ENCODE measurements at regions not wholly inside any gene's neighbourhood (a gene's known extent, or its start where the extent isn't known, plus 50 kb on each side); places are given as distances from the start of the nearest gene placed in this dataset.
"Not testable (repeated sequence)": the region's sequence is repeated elsewhere in the genome, so short reads cannot be mapped to it uniquely, and the experiment has no call there.

DNA sequence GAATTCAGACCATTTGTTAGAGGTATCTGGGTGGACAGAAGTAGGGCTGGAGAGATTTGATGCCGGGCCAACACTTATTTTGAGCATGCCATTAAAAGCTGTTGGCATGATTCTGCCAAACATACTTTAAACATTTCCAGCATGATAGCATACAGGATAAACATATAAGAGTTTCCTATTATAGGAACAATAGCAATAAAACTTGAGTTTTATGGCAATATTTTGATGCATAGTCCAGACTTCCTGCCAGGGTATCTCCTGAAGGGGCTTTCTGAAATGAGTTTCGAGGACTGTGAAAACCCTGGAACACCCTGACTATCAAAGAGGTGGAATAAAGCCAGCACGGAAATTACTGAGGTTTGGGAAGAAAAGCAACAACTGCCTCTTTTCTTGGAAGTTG lies 1398.0 kb upstream of the NXPH2 start:
- no peak for DNase-seq

DNA sequence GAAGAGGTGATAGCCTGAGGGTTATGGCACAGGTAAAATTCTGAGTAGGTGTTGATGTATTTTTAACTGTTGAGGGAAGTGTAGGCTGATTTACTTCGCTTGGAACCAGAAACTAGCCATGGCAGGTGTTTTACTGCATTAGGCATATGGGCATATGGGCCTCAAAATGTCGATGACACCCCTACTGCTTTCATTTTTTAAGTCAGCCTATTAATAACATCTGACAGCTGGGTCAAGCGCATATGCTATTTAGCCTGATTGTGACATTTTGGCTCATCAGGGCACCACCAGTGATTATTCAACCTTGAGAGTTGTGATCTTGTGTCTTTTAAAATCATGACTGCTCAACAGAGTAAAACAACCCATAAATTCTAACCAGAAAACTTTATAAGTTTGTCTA lies 1396.9 kb upstream of the NXPH2 start:
- DNase-seq = no peak

DNA sequence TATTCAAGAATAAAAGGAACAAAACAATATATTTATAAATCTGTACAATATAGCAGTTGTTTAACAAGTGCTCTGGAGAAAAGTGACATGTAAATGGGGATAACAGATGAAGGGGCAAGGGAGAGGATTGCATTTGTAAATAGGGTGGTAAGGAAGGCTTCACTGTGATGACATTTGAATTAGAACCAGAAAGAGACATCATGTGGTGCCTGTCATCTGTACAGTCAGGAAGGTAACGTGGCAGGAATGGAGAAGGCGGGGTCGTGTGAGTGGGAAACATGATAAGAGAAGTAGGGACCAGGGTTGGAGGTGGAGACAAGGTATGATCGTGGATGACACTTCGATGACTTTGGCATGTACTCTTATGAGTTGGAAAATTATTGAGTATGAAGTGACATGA lies 1393.6 kb upstream of the NXPH2 start:
- DNase-seq = no peak

DNA sequence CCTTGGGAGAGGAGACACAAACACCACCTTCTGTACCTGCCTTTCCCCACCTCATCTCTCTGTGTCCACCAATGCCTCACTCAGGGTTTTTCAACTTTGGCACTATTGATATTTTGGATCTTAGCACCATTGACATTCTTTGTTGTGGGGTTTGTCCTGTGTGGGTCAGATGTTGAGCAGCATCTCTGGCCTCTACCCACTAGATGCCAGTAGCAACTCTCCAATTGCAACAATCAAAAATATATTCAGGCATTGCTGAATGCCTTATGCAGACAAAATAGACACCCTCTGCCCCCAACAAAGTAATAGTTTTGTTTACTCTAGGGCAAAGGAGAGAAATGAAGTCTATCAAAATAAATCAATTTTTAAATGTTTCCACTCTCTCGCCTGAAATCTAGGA lies 1384.3 kb upstream of the NXPH2 start:
- DNase-seq = no peak

DNA sequence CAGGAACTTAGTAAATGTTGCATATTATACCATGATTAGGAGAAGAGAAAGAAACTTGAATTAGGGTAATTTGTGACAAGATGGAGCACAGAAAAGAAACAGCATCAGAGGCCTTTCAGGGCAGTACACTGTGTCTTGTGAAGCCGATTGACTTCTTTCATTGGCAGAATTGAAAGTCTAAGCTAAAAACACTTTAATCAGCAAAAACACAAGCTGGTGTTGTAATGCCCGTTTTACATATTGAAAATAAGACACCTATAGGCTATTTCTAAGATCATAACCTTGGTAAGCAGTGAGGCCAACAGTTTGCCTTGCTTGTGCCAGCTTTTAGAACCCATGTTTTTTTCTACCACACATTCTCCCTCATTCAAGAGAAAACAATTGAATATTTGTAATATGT lies 1378.1 kb upstream of the NXPH2 start:
- no peak for DNase-seq

DNA sequence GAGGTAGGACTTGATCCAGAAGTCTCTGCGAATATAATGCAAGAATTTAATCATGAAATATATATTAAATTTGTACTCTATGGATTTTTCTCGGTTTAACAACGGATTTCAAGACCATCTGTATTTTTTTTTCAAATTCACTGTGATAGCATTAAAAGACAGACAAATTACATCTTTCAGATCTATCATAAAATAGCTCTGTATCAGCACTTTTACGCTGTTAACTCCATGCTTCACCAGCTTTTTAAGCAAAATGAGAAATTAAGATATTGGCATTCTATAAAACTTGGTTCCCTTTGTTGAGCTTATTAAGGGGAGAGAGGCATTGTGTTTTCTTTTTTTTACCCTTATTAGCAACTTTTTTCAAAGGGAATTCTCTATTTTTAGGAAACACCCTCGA lies 1377.6 kb upstream of the NXPH2 start:
- no peak for DNase-seq

DNA sequence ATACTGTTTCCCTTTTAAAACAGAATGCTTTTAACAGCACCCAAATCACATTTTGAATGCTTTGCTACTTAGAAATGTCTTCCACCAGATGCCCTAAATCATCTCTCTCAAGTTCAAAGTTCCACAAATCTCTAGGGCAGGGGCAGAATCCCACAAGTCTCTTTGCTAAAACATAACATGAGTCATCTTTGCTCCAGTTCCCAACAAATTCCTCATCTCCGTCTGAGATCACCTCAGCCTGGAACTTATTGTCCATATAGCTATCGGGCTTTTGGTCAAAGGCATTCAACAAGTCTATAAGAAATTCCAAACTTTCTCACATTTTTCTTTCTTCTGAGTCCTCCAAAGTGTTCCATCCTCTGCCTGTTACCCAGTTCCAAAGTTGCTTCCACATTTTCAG lies 1374.5 kb upstream of the NXPH2 start:
- DNase-seq = no peak

DNA sequence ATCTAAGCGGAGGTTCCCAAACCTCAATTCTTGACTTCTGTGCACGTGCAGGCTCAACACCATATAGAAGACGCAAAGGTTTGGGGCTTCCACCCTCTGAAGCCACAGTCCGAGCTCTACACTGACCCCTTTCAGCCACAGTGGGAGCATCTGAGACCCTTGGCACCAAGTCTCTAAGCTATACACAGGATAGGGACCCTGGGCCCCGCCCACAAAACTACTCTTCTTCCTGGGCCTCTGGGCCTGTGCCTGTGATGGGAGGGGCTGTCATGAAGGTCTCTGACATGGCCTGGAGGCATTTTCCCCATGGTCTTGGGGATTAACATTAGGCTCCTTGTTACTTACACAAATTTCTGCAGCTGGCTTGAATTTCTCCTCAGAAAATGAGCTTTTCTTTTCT lies 1374.1 kb upstream of the NXPH2 start:
- DNase-seq = no peak

DNA sequence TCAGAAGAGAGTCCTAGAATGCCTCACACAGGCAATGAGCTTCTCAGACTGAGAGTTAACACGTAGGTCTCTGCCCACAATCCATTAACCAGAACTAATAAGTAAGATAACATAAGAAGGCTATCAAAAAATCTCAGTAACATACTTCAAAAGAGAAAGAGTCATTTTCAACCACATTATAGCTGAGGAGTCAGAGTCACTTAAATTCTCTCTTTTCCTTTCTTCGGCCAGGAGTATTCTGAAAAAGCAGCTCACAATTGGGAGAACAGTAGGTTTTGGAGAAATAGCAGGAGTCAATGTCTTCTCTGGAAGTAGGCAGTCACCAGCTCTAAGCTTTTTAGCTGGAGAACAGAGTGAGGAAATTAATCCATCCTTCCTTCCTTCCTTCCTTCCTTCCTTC lies 1364.4 kb upstream of the NXPH2 start:
- DNase-seq = no peak

DNA sequence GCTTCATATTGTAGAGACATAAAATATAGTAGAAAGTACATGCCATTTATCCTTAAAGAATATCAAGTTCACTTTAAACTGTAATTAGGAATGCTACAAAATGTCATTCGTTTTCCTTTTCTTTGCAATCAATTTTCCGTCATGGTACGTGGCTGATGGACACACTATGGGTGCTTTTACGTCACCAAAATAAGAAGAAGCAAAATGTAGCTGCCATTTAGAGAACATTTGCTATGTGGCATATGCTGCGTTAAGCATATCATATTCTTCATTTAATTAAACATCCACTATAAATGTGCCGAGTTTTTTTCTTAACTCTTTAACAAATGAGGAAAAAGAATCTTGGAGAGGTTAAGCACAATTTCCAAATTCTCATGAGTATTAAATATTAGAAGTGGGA lies 1358.5 kb upstream of the NXPH2 start:
- no peak for DNase-seq

DNA sequence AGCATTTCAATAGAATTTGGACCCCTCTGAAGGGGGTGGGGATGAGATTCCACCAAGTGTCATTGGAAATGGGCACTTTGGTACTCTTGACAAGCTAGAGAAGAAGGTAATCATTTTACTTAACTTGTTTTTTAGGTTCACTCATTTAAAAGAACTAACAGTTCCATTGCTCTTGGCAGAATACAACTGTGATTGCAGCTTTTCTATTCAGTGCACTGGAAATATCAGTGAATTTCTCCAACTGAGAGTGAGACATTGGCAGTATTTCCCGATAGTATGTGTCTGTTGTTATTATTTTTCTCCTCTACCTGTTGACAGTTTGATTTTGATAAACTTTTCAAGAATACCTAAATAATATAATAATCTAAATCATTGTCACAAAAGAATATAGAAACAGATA lies 1356.7 kb upstream of the NXPH2 start:
- no peak for DNase-seq

DNA sequence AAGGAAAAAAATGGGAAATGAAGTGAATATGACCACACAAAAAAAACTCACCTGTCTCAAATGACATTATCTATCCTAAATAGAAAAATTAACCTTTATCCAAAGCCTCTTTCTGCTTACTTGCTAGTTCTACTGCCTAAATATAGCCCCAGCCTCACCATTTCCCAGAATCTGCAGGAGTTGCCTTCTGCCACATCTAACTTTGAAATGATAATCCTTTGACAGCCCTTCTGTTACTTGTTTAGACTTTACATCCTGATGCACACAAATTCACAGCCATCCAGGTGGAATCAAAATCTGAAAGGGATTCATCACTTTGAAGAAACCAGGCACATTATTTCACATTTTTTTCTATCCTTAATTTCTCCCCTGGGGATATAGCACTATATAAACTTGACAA lies 1356.2 kb upstream of the NXPH2 start:
- DNase-seq = no peak

DNA sequence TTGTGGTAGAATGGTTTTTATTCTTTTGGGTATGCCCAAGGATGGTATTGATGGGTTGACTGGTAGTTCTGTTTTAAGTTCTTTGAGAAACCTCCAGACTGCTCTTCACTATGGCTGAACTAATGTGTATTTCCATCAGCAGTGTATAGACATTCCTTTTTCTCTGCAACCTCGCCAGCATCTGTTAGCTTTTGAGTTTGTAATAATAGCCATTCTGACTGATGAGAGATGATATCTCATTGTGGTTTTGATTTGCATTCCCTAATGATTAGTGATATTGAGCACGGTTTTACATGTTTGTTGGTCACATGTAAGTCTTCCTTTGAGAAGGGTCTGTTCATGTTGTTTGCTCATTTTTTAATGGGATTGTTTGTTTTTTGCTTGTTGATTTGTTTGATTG lies 1348.7 kb upstream of the NXPH2 start:
- no peak for DNase-seq

DNA sequence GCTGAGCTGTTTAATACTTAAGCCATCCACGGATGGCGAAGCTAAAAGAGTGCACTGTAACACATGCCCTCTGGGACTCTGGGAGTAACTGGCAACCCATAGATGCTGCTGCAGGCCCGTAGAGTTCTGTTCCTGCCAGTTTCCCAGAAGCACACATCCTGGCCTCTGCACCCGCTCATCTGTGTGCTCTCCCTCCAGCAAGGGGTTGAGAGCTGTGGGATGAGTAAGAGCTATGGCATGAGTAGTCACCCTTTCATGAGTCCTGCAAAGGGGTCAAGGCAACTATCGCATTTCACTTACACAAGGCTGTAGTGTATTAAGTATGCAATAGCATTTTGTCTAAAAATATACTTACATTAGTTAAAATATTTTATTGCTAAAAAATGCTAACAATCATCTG lies 1341.8 kb upstream of the NXPH2 start:
- no peak for DNase-seq

DNA sequence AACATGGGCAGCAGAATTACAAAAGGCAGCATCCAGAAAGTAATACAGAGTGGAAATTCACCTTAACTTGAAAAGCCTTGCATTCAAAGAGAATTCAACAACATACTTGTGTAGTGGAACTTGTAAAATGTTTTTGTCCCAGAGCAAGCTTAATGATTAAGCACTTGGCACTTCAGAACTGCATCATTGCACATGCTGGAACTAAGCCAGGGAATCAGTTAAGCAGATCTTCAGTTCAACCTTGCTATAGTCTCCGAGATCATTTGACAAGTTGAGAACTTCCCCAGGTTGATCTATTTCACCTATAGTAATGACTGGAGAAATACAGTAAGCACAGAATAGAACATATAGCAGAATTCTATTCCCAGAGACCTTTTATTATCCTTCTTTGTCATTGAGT lies 1337.2 kb upstream of the NXPH2 start:
- DNase-seq = no peak

DNA sequence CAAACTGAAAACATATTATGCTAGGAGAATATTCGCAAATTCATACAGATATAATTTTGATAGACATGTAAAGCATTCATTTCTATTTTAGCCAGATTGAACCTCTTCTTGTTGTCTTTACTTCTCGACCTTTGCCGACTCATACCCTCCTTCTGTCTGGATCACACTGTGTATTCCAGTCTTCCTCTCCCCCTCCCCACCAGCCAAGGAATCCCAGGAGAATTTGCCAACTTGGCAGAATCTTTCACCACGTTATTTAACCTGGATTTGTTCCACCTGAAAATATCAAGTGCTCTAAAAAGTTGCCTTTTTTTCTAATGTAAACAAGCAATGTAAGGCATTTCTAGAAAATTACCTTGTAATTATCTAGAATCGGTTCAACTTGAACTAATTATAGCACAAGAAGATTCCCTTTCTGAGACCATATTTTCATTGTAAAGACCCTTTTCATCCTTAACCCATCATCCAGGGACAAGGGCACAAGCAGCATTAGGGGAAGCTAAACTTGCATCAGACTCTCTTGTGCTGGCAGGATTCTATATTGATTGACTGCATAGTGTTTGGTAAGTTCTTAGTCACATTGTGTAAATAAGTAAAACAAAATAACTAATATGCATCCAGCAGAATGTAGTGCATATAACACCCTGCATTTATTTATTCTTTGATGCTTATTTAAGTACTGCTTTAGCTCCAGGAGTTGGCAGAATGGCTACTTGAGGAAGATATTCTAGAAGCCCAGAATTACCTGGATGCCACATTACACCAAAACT lies 1328.7 kb upstream of the NXPH2 start:
- no peak for DNase-seq

DNA sequence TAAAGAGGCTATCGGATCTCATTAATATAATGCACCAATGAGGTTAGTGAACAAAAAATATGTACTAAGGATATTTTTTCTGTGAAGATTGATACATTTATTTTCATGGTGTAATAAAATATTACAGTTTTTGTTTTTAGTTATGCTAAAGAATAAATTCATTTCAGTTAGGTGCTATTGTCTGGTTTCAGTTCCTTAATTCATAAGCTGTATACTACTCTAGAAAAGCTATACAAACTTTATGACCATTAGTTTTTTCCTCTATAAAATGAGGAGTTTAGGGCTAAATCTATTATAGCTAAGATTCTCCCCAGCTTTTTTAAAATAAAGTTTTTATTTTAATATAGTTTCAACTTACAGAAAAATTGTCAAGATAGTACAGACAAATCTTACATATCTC lies 1311.7 kb upstream of the NXPH2 start:
- no peak for DNase-seq

DNA sequence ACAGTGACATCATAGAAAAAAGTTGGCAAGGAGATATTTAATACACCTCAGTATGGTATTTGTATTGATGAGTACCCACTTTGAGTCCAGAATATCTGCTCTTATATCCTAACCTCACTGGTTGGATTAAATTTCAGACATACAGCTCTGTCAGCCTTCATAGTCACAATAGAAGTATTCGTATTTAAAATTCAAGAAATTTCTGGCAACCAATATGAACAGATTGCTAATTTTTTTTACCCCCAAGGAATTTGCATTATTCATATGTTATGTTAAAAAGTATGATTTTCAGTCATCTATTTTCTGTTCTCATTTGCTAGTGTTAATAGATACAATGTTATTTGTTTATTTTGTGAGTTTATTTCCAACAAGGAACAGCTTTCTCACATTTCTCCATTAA lies 1306.8 kb upstream of the NXPH2 start:
- DNase-seq = no peak

DNA sequence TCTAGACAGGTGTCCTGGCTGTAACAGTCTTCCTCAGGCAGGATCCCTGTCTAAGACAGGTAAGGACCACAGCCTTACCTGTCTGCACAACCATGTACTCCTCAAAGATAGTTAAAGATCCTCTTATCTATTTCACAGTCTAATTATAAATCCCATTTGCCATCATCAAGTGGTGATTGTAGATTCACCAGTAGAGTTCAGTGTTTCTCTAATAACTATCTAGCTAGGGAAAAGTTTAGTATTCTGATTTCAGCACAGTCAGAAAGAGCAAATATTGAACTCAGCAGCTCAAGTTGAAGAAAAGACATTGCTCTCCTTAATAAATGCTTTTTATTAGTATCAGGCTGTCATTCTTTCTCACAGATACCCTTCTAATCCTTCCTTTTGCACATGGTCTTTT lies 1305.5 kb upstream of the NXPH2 start:
- no peak for DNase-seq

DNA sequence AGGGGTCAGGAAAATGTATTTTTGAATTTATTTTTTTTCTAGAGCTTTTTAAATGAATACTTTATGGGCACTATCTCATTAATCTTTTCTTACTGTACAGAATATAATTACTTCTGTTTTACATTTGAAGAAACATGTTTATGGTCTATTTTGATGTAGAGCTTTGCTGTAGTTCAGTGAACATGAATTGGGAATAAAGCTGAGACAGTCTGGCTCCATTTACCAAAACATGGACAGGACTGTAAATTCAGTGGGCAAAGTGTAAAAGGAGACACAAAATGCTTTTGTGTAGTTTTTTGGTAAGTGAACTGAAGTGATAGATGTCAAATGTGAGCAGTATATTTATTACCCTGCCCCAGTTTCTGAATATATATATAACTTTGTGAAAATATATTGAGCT lies 1298.8 kb upstream of the NXPH2 start:
- DNase-seq = no peak

DNA sequence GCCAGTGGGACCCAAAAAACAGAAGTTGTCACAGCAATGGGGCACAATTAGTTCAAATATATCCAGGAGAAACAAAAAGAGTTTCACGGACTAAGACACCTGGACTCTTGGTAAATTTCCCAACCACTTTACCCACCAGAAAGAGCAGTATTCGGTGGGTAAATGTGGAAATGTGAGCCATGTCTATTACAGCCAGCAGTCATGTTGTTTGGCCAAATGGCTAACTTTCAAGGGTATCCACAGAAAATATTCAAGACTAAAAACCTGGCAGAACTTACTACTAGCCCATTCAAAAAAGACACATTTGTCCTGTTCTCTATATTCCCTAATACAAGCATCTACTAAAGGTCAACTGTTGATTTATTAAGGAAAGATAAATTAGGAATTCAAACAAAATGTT lies 1296.0 kb upstream of the NXPH2 start:
- no peak for DNase-seq

DNA sequence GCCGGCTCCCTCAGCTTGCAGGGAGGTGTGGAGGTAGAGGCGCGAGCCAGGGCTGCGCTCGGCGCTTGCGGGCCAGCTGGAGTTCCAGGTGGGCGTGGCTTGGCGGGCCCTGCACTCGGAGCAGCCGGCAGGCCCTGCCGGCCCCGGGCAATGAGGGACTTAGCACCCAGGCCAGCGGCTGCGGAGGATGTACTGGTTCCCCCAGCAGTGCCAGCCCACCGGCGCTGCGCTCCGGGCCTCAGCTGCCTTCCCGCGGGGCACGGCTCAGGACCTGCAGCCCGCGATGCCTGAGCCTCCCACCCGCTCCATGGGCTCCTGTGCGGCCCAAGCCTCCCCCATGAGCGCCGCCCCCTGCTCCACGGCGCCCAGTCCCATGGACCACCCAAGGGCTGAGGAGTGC lies 1293.6 kb upstream of the NXPH2 start:
- DNase-seq = not testable (repeated sequence)

DNA sequence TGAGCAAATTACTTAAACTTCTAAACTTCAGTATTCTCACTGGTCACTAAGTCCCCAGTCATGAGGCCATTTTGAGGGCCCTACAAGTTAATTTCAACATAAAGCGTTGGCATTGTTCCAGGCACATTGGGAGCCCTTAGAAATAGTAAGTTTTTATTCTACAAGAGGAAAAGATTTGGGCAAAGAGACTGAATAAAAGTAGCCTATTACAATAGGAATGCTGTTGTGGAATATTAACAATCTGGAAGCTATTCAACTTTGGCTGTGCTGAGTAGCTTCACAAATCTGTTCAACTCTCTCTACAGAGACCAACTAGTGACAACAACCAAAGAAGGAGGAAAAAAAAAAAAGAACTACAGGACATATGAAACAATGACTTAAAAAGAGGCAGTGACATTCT lies 1287.5 kb upstream of the NXPH2 start:
- no peak for DNase-seq

DNA sequence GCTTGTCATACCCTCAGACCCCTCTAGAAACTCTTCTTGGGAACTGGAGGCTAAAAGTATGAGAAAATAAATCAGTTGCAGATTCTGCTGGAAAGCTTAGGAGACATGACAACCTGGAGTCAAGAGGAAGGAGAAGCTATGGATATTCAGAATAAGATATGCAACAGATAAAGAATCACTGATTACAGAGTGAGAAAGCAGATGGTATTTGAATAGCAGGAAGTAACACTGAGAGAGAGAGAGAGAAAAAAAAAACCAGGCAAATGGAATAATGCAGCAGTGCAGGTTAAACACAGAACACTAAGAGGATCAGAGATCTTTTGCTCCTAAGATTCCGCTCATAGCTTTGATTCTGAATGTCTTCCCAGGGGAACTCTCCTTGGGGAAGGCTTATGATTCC lies 1284.1 kb upstream of the NXPH2 start:
- DNase-seq = no peak

DNA sequence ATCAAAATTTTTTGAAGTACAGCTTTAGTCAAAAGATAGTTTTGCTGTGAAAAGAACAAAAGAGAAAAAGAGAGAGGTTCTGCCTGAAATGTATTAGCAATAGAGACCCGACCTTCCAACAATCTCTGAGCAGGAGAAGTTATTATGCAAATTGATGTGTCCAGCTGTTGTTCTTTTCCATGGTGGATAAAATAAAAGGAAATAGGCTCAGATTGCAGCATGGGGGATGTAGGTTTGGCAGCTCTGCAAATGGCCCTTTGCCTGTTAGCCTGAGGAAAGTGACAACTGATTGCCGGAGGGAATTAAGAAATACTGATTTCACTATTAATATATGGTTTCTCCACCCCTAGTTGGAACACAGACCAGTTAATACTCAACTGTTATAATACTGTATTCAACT lies 1283.2 kb upstream of the NXPH2 start:
- no peak for DNase-seq

DNA sequence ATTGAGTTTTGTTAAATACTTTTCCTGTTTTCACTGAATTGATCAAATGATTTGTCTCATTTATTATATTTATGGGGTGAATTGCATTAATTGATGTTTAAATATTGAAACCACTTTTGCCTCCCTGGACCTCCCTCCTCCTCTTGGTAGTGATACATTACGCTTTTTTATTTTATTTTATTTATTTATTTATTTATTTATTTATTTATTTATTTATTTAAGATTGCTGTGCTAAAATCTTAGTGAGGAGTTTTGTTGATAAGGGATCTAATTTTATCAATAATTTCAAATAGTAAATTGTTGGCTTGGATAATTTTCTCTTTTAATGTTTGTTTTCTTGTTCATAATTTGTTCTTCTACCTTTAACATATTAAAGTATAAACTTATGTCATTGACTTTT lies 1281.0 kb upstream of the NXPH2 start:
- DNase-seq = no peak

Measured in NCI-H1105 (cell line).